Psoas muscle (tissue), 7 donors: ENCODE measurements at regions not wholly inside any gene's neighbourhood (a gene's known extent, or its start where the extent isn't known, plus 50 kb on each side); places are given as distances from the start of the nearest gene placed in this dataset.

ENCODE experiments used
- ATAC-seq, 4 donors: fragments of 200-7000 bp; cut with Tn5 transposase; one replicate each; pipeline ENCODE4 v1.9.1; 2020; ENCODE audit warnings: moderate library complexity in 3 of 4, mild to moderate bottlenecking in 2 of 4
- DNase-seq, 2 donors: peaks; one replicate each; pipeline ENCODE4 v3.0.0-alpha.2; 2020
- H3K27ac ChIP-seq: fragments of 200-600 bp; one replicate; pipeline ENCODE4 v1.8.0; 2022
- H3K27me3 ChIP-seq, 3 donors: fragments of 200-600 bp in 1 of 3; one replicate each; pipeline versions ENCODE4 v1.6.1 to v1.8.0; 2013 to 2022; ENCODE audit warnings: low read length in 2 of 3, mild to moderate bottlenecking in 2 of 3, moderate library complexity in 1 of 3; ENCODE audit not compliant: insufficient read depth in 3 of 3
- H3K36me3 ChIP-seq, 2 donors: fragments of 200-600 bp in 1 of 2; one replicate each; pipeline versions ENCODE4 v1.6.1 to v1.8.0; 2013 to 2022; ENCODE audit warnings: low read depth in 1 of 2, mild to moderate bottlenecking in 1 of 2, moderate library complexity in 1 of 2; ENCODE audit not compliant: insufficient read depth in 1 of 2
- H3K4me1 ChIP-seq: fragments of 200-600 bp; one replicate; pipeline ENCODE4 v1.8.0; 2022
- H3K4me3 ChIP-seq: fragments of 200-600 bp; one replicate; pipeline ENCODE4 v1.8.0; 2022; ENCODE audit warnings: mild to moderate bottlenecking
- H3K9me3 ChIP-seq: fragments of 200-600 bp; one replicate; pipeline ENCODE4 v1.8.0; 2022
- CTCF ChIP-seq: fragments of 200-600 bp; IDR thresholded peaks from one replicate; pipeline ENCODE4 v1.8.0; 2022; ENCODE audit warnings: antibody characterized with exemption
- WGBS, 3 donors: extraction: QIAGEN DNeasy Blood & Tissue Kit; methylation state at CpG; one replicate each; pipeline versions ENCODE4 v1.1.6 to v1.1.7; 2013; 5-methylcytosine and 5-hydroxymethylcytosine counted together
- intact Hi-C, 2 donors: fragments of 100-400 bp; cut with DNase I; formaldehyde crosslinking; loops; one replicate each; pipeline versions ENCODE4 v1.11.0 to v1.14.2; 2022
- donor health status: healthy with polysubstance abuse.
- donor health status: DM: no; HTN: no; CAD: no; lungs with moderate emphysema.
- donor health status: Bipolar disorder and iron deficiency.
- donor health status: healthy.
- donor health status: DM: yes; HTN: yes; CAD: no.
- donor health status: DM: no; HTN: no; CAD: no.
- donor health status: DM: yes; HTN: yes; CAD: no.

- no peak for ATAC-seq
- no peak for DNase-seq
- intact Hi-C loops = no loop called here
- H3K4me3 ChIP-seq = no peak overlapping the region
- 46 to 56% (median 49%) methylated on average over 7 to 8 of the region's 8 CpGs for WGBS, 3 donors
- no peaks in the 10 kb centered on the region for H3K36me3 ChIP-seq
- H3K4me1 ChIP-seq = no peaks in the 10 kb centered on the region
- H3K27me3 ChIP-seq = peaks cover 0 to 57% (median 2%) of the 10 kb centered on the region in 3 donors
- H3K27ac ChIP-seq = no peak overlapping the region
- TF ChIP-seq CTCF = no peak
- no peaks in the 10 kb centered on the region for H3K9me3 ChIP-seq
Observed at GRCh38 chr3:127424766-127425504, 137.1 kb upstream of the PRR20G start.

GRCh38 chr3:127423856-127424765 lies 136.3 kb upstream of the PRR20G start:
- Histone ChIP-seq H3K27ac (no peak overlapping the region), H3K36me3 (no peaks in the 10 kb centered on the region), H3K27me3 (peaks cover 0 to 62% (median 2%) of the 10 kb centered on the region in 3 donors), H3K9me3 (no peaks in the 10 kb centered on the region), H3K4me1 (no peaks in the 10 kb centered on the region), H3K4me3 (no peak overlapping the region)
- 82 to 88% (median 83%) methylated on average over 23 of the region's 23 CpGs for WGBS, 3 donors
- DNase-seq = no peak
- intact Hi-C loops = no loop called here
- ATAC-seq = no peak
- TF ChIP-seq CTCF = no peak

- Histone ChIP-seq H3K27ac (no peak overlapping the region), H3K9me3 (no peaks in the 10 kb centered on the region), H3K4me1 (no peaks in the 10 kb centered on the region), H3K36me3 (no peaks in the 10 kb centered on the region), H3K27me3 (peaks cover 0 to 61% (median 2%) of the 10 kb centered on the region in 3 donors), H3K4me3 (no peak overlapping the region)
- intact Hi-C loops = no loop called here
- ATAC-seq (no peak), DNase-seq (no peak)
- no peak for TF ChIP-seq CTCF
- 76 to 80% (median 78%) methylated on average over 25 to 26 of the region's 26 CpGs for WGBS, 3 donors
Observed at GRCh38 chr3:127422663-127423375, 135.0 kb upstream of the PRR20G start.

- 71 to 84% (median 83%) methylated on average over 10 of the region's 10 CpGs for WGBS, 3 donors
- no peak for ATAC-seq
Observed at GRCh38 chr3:127421943-127422662, 134.3 kb upstream of the PRR20G start.

More at GRCh38 chr3:127421943-127422662, 134.3 kb upstream of the PRR20G start:
- Histone ChIP-seq H3K36me3 (no peaks in the 10 kb centered on the region), H3K4me1 (no peaks in the 10 kb centered on the region), H3K27ac (no peak overlapping the region), H3K27me3 (peaks cover 0 to 54% (median 2%) of the 10 kb centered on the region in 3 donors), H3K4me3 (no peak overlapping the region), H3K9me3 (no peaks in the 10 kb centered on the region)
- intact Hi-C loops = no loop called here
- DNase-seq = no peak
- no peak for TF ChIP-seq CTCF
